ENCODE measurements at regions not wholly inside any gene's neighbourhood (a gene's known extent, or its start where the extent isn't known, plus 50 kb on each side); places are given as distances from the start of the nearest gene placed in this dataset.

DNA sequence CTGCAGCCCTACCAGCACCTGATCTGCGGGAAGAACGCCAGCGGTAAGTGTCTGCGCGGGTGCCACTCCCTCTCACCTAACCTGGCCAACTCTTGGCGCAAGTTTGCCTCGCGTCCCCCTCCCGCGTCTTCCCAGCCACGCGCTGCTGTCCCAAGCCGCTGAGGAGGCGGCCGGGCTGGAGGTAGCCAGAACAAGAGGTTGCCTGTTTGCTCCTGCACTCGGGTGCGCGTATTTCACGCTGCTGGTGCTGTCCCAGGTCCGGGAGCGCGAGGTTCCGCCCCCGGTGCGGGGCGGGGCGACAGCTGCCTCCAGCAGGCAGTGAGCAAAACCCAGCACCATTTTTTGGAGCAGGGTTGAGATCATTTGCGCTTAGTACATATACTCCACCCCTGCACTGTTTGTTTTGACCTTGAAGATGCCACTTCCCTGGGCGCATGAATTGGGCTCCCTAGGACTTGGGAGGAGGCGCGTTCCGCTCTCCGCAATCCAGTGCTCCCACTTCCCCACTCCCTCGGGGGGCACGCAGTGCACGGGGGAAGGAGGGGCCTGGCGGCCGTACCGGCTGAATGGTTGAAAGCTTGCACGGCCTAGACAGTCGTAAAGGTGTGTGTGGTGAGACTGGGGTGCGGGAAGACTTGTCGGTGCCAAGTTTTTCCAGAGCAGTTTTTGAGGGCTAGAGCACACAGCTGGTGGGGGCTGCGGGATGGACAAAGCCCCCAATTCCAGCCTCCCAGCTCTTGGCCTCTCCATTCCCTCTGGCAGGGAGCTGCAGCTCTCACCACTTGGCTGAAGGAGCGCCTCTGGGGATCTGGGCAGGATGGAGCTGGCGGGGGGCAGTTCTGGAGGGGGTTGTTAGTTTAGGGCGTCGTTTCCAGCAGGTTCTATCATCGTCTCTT is 226.9 kb upstream of the CRY1 start (continued):
- TF ChIP-seq, protein P1, sequence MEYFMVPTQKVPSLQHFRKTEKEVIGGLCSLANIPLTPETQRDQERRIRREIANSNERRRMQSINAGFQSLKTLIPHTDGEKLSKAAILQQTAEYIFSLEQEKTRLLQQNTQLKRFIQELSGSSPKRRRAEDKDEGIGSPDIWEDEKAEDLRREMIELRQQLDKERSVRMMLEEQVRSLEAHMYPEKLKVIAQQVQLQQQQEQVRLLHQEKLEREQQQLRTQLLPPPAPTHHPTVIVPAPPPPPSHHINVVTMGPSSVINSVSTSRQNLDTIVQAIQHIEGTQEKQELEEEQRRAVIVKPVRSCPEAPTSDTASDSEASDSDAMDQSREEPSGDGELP (CRISPR knock-in tag; IDR thresholded peaks at IDR 0.05; ENCODE audit: borderline replicate concordance): no peak

DNA sequence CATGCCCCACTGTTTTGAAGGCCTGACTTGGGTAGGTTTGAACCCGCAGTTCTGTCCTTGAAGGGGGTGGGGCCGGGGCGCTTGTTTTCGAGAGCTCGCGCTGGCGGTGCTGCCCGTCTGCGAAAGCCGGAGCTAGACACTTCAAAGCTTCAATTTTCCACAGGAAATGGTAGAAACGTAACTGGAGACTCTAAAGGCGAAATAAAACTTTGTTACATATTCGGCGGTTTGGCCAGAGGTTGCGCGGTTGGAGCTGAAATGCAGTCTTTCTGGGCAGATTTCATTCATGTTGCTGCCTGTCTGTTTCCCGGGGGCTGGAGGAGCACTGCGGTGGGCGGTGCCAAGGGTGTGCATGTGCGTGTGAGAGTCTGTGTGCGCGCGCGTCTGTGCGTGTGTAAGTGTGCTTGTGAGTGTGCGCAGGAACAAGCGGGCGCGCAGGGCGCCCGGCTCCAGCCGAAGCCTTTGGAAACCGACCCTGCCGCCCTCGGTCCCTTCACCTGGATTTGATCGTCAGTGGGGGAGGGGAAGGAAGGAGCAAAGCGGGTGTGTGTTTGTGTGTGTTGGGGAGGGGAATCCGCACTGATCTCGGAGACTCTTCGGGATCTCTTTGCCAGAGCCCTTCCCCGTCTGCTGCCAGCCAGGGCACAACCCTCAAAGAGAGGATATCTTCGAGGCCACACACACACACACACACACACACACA is 227.7 kb upstream of the CRY1 start:
- no peak for FAIRE-seq

More for the DNA sequence above, 227.7 kb upstream of the CRY1 start:
- WGBS (ENCODE audit: insufficient coverage, low coverage, missing lambda C conversion rate): 36% methylated on average over 39 of the region's 42 CpGs
- no peaks in the 10 kb centered on the region for H3K36me3 ChIP-seq (ENCODE audit: control insufficient read depth, insufficient read depth, low read length)
- H3K4me2 ChIP-seq (ENCODE audit: insufficient read depth, low read length): no peak overlapping the region
- H3K9me3 ChIP-seq (replicated peaks; ENCODE audit: control insufficient read depth, insufficient read depth, low read depth, low read length): no peaks in the 10 kb centered on the region
- no TSS peak for BruUV-seq (replicated peaks)
- no peak for TF ChIP-seq L3MBTL2 (IDR thresholded peaks at IDR 0.05)
- H3K4me3 ChIP-seq: no peak overlapping the region
- in situ Hi-C loops (cut with MboI) (no loop called here), intact Hi-C loops (cut with micrococcal nuclease) (no loop called here)
- CTCF ChIA-PET (ENCODE audit: low intra/inter-chr PET ratio): no interaction called here
- no peak overlapping the region for H2AFZ ChIP-seq (ENCODE audit: low read depth, low read length)
- no peak overlapping the region for H3K9ac ChIP-seq (ENCODE audit: insufficient read depth in 1 of 2, low read depth in 2 of 2, low read length in 2 of 2)
- H3K9me1 ChIP-seq (ENCODE audit: control insufficient read depth, insufficient read depth, low read length): no peaks in the 10 kb centered on the region
- ATAC-seq (no peak), DNase-seq (ENCODE audit: extremely low read depth in 1 of 4, low spot score in 3 of 4) (no peak)
- H3K79me2 ChIP-seq (ENCODE audit: control insufficient read depth, insufficient read depth, low read length): no peaks in the 10 kb centered on the region
- peaks cover 2 to 29% of the 10 kb centered on the region in 2 experiments; a peak in 4 of 5 replicates for H3K27me3 ChIP-seq (ENCODE audit: control insufficient read depth in 2 of 2, insufficient read depth in 2 of 2, low read length in 2 of 2)
- POLR2A ChIA-PET: interaction anchor here (0.6 to 1.1 kb wide), 2 partner anchors 16 to 583 kb away, joined by 3 to 4 read pairs; no protein-coding TSS in a partner anchor
- peaks cover 0 to 24% of the 10 kb centered on the region in 2 experiments; a peak in 2 of 5 replicates for H3K4me1 ChIP-seq (replicated peaks in 1 of 2; ENCODE audit: control insufficient read depth in 2 of 2, insufficient read depth in 2 of 2, low read length in 2 of 2)
- no peaks in the 10 kb centered on the region; the same call in 1 of the 2 replicates for H4K20me1 ChIP-seq (replicated peaks; ENCODE audit: control insufficient read depth, insufficient read depth, low read length)
- H3K27ac ChIP-seq (ENCODE audit: extremely low read depth, low read depth, low read length): no peak overlapping the region
